GM18517 (cell line): ENCODE measurements at regions not wholly inside any gene's neighbourhood (a gene's known extent, or its start where the extent isn't known, plus 50 kb on each side); places are given as distances from the start of the nearest gene placed in this dataset.

Source experiments
- ATAC-seq: cut with Tn5 transposase; IDR thresholded peaks from one replicate; pipeline ENCODE4 v1.9.1; 2021; ENCODE audit warnings: mild to moderate bottlenecking, moderate library complexity; ENCODE audit not compliant: unreplicated experiment

DNA sequence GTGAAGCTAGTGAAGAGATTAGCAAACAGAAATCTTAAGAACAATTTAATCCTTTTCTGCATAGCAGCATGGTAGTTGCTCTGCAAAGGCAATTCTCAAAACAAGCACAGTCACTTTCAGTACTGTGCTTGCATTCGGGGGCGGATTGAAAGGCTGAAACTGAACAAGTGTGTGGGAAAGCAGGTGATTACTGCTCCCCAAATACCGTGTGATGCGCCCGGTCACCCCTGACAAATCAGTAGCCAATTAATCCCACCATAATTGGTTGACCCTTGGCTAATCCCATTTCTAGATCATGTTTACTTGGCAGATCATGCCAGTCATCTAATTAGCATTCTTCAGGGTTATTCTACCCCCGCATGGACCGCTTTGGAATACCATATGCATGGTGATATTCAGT is 76.5 kb upstream of the ADRB1 start:
- no peak for ATAC-seq

DNA sequence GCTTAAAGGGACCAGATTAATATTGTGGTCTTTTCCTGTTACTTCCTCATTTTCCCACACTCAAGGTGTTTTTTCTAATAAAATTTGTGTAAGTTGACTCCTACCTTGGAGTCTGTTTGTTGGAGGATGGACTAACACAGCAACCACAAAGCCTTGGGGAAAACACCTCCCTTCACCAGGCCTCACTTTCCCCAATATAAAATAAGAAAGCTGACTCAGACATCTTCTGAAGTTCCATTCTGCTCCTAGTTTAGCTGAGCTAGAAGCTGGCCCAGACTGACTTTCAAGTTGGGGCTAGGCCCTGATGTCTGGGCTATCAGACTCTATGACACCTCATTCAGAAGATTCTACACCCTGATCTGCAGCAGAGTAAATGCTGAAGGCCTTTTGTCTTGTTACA is 73.0 kb upstream of the ADRB1 start:
- ATAC-seq, result no peak

DNA sequence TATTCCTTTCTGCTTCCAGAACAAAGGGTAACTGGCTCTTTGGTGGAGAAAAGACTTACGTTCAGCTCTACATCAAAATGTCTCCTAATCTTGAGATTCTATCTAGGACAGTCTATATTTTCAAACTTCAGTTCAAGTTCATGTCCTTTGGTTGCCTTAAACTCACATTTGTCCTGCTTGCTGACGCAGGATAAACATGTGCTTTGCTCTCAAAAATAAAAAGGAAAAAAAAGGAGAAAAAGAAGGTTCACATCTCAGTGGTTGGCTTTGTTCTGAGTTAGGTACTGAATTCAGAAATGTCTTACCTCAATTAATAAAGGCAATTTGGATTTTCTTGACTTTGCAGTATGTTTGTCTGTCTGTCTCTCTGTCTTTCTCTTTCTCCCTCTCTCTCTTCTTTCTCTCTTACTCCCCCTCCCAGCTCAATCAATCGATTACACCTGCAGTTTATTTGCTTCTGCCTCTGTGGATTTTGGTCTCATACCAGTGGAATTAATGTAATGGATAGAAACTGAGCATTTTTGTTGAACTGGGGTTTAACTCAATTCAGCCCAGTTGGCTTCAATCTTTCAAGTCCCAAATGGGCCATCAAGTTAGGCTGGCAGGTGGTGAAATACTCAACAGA is 72.2 kb upstream of the ADRB1 start:
- ATAC-seq, result no peak

DNA sequence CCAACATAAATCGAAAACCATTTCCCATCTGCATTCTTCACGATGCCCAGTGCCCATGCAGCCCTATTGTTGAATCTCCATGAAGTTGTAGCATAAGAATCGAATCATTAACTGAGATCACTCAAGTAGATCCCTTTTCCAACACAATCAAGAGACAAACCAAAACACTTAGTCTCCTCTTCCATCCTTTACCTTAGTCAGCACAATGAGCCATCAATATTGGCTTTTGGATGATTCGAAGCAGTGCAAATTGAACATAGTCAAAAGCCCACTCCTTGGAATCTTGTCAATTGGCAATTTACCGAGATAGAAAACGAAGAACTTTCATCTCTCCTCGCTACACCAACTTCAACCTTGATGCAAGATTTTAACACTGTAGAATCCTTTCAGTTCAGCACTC is 66.5 kb upstream of the ADRB1 start:
- ATAC-seq, result no peak

DNA sequence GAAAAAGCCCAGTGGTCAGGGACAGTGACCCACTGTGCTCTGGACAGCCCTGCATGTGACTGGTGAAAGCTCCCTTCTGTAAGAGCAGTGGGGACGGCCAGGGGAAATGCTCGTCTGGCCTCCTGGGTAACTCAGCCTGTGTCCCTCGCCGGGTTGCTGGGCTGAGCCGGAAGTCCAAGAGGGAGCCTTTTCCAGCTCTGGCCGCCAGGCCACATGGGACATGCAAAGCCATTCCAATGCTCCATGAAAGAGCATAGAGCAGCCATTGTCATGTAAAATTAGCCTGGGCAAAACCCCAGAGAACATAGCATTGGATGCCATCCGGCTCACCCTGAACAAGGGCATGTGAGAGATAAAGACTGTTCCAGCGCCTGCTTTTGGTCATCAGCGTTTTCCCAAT is 64.9 kb upstream of the ADRB1 start:
- ATAC-seq, result no peak

DNA sequence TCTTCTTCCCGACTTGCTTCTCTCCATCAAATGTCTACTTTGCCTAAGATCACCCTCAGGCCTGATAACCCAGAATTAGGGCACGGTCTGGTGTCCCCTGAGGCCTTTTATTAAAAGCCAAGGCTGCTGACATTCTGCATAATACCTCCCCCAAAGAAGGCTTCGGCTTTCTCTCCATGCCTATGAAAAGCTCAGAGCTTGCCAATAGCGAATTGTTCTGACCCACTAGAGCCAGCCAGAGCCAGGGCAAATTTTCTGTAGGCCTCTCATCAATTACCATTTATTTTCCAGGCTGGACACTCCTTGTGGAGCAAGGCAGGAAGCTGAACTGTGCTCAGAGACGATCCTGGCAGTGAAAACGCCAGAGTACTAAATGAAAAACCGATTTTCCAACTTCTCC is 64.3 kb upstream of the ADRB1 start:
- ATAC-seq, result no peak

DNA sequence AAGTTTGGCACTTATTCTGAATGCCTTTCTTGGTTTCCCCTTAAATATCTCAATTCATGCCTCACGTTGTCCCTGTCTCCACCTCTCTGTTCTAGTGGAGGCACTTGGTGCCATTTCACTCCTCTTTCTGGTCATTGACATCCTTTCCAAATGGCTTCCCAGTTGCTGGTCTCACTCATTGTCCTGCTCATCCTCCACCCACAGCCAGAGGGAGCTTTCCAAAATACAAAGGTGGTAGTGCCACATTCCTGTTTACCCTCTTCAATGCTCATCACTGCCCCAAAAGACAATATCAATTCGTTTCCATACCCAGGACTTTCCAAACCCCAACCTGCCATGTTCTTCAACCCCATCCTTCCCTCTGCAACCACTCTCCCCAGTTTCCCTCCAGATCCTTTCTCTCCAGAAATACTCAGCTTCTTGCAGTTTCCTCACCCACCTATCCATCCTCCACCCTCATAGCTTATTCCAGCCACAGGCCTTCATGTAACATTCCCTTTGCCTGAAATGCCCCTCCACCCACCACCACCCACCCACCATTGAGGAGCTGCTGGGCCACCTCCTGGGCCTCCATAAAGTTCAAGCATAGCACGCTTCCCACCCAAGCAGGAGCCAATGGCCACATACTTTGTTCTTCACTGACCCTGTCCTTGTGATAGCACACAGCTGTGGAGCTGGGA is 63.1 kb upstream of the ADRB1 start:
- ATAC-seq, result no peak

DNA sequence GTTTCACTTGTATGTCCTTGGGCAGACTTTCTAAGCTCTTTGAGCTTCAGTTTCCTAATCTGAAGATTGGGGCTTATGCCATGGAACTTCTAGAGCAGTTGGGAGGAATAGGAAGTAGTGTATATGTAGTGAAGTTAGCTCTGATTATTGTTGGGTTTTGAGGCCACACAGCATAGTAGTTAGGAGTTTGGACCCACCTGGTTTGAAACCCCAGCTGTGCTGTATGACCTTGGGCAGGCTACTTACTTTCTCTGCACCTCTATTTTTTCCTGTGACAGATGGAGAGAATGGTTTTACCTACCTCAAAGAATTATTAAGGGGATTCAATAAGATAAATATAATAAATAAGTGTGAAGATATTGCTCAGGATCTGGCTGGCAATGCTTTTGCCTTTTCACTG is 61.4 kb upstream of the ADRB1 start:
- ATAC-seq, result peak; percentile 35

DNA sequence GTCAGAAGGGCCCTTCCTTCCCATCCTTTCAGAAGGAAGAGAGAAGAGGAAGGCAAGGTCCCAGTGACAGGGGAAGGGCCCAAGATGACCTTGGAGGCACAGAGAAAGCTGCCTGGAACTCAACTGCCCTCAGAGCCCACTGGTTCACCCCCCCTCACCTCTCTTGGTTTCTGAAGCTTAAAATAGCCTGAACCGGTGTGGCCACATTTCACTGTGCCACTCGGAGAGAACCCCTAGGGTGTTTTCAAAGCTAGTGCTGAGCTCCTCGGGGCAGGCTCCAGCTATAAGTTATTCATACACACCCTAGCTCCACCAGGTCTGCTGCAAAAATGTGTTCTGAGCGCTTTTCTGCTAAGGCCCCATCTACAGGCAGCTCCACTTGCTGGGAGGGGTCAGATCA is 60.9 kb upstream of the ADRB1 start:
- ATAC-seq, result peak; percentile 81

DNA sequence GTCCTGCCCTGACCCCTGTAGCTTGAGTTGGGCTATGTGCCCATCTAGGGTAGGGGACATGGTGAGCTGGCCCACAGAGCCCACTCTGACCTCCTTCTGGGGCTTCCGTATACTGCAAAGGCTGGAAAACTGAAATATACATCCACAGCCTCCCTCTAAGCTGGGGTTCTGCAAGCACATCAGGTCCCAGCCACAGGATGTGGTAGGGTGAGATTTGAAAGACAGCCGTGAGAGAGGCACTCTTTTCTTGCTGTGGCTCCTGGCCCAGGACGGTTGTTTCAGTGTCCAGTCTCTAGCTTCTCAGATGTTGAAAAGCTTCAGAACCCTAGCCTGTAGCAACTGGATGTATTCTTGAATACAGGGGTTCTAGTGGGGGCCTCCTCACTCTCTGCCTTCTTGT is 60.1 kb upstream of the ADRB1 start:
- no peak for ATAC-seq

DNA sequence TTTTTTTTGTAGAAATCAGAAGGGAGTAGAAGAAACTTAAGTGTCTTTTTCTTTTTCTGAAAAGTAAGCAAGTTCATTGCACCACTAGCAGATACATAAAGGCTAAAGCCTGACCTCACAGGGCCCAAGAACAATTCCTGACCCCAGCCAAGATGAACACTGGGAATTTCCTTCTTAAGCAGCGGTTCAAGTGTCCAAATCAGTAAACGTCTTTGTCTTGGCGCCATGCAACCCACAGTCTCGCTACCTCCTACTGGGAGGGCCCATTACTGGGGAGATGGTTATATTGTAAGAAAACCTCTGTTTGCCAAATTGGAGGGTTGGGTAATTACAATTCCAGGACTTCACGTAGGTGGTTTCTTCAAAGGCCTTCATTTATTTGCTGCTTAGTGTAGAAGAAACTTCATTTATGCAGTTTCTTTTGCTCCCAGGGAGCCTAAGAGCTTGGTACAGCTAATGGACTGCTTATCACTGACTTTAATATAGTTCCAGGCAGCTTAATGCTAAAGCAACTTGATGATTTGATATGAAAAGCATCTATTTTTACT is 58.3 kb upstream of the ADRB1 start:
- no peak for ATAC-seq

DNA sequence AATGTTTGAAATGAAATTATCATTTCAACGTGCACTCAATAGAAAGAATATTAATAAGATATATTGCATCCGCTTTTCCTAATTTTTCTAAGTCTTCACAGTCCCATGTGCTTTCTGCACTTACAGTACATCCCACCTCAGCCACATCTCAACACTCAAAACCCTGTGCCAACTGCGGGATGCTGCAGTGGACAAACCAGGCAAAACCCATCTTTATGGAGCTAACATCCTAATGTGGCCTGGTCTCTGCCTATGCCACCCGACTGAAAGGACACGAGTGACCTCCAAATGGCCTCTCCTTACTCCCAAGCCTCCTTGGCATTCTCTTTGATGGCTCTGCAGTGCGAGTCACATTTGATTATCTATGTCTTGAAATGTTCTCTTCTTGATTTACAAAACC is 57.4 kb upstream of the ADRB1 start:
- ATAC-seq, result no peak

DNA sequence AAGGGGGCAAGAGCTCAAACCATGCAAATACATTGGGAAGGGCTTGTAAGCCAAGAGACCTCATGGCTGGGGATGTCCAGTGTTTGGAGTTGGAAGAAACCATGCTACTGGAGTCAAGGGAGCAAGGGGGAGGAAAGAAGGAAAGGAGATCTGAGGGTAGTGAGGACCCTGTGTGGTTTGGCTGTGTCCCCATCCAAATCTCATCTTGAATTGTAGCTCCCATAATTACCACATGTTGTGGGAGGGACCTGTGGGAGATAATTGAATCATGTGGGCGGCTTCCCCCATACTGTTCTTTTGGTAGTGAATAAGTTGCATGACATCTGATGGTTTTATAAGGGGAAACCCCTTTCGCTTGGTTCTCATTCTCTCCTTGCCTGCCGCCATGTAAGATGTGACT is 56.5 kb upstream of the ADRB1 start:
- no peak for ATAC-seq

DNA sequence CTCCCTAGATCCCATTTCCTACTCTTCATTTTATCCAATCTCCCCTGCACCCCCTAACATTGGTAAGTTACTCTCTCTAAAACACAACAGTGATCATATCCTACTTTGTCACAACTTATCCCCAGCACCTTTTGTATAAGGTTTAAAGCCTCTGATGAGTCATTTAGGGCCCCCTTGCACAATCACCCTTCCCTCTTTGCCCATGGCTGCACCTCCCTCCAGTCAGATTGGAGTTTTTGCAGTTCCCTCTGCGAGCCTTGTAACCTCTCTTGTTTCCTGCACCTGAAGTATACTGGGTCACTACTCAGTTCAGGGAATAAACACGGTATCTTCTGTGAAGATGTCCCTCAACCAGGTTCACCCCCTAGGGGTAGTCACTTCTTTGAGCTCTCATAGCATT is 55.9 kb upstream of the ADRB1 start:
- ATAC-seq, result no peak

DNA sequence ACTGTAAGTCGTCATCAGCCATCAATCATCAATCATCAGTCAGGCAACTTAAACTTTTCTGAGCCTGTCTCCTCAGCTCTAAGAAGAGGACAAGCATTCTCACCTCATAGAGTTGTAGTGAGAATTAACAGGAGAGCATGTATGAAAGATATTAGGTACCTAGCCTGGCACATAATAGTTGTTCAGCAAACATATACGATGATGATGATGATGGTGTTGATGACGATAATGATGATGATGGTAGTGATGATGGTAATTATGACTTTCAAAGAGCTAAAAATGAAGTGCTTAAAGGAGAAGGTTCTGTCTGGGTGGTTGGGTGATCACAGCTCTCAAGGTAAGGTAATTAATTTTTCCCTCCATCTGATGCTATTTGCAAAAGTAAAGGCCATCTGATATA is 55.1 kb upstream of the ADRB1 start:
- no peak for ATAC-seq

DNA sequence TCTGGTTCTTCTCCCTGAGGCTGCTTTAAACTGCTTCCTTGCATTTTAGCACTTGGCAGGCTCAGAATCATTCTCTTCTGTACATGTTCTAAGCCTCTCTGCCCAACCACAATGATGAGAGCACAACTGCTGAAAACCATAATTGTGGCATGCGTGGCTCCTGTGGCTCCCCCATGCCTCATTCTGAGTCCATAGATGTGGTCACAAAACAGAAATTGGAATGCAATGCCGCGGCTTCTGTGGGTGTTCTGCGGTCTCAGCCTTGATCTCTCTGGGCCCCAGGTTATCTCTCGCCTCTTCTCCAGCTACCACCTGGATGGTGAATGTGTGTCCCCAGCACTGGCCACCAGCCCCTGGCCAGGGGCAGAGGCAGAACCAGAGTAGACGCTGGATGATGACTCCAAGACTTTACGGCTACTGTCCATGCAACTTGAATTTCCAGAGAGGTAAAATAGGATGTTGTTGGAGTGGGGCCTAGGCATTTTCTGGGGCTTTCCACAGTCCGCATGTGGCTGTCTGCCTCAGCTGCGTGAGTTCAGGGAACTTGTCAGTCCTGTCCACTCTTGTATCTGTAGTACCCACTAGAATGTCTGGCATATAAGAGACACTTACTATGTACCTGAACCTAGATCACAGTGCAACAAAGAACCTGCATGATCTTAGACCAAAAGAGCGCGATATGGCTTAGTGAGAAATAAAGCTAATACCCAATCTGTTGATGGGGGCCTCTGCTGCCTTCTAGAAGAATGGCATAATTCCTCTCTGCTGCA is 52.4 kb upstream of the ADRB1 start:
- ATAC-seq, result no peak

DNA sequence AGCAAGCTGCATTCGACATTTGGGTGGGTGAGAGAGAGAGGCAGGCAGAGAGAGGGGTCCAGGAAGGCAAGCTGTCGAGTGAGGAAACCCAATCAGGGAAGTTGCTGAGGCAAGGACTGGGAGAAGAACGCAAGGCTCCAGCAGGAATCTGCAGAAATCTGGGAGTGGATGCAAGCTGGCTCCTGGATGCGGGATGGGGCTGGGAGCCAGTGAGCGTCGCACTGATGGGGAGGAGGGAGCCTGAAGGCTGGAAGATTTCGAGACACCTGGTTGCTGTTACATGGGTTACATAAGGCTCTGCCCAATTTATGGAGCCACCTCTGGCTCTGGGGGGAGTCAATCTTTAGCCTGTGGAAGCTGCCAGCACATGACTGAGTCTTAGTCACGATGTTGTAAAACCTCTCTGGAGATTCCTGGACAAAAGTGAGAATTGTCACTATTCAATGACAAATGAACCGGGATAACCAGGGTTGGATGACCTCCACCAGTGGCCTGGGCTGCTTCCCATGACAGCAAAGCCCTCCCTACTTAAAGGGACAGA is 51.1 kb upstream of the ADRB1 start:
- no peak for ATAC-seq

DNA sequence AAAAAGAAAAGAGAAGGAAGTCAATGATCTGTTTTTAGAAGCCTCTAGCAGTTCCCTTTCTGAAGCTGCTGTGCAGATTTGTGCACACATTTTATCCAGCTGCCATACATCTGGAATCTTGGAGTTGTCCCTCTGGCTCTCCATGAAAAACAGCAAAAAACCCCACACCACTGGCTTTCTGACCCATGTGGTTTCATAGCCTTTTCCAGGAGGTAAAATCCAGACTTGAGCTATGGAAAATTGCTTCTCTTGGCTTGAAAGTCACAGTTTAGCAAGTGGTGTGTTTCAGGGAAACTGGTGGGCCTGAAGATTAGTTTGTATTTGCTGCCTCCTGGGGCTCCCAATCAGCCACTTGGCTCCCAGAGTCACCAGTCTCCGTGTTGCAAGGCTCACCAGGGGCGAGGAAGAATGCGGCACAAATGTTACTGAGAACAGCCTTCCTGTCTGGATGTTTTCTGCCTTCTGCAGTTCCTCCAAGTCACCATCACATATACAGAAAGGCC is 50.1 kb upstream of the ADRB1 start:
- ATAC-seq, result no peak
